GM21423 (cell line): ENCODE measurements at regions not wholly inside any gene's neighbourhood (a gene's known extent, or its start where the extent isn't known, plus 50 kb on each side); places are given as distances from the start of the nearest gene placed in this dataset.
"Not testable (repeated sequence)": the region's sequence is repeated elsewhere in the genome, so short reads cannot be mapped to it uniquely, and the experiment has no call there.

Experiments
- ATAC-seq: cut with Tn5 transposase; IDR thresholded peaks from one replicate; pipeline ENCODE4 v1.9.1; 2021; ENCODE audit warnings: mild to moderate bottlenecking, moderate library complexity; ENCODE audit not compliant: unreplicated experiment

DNA sequence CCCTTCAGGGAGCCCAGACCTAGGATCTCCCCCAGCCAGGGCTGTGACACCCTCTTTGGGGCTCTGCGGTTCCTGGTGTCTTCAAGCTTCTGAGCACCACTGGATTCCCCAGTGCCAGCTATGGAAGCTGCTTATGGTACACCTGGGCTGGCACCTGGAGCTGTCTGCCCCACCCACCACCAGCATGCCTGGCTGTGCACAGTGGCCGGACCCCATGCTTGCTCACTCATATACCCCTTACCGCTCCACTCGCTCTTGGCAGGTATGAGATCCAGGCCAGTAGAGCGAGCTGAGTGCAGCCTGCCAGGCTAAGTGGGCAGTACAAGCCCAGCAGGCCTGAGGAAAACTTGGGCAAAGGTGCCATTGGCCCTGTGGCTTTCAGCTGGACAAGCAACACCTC is 114.0 kb downstream of the DACT1 start:
- no peak for ATAC-seq

DNA sequence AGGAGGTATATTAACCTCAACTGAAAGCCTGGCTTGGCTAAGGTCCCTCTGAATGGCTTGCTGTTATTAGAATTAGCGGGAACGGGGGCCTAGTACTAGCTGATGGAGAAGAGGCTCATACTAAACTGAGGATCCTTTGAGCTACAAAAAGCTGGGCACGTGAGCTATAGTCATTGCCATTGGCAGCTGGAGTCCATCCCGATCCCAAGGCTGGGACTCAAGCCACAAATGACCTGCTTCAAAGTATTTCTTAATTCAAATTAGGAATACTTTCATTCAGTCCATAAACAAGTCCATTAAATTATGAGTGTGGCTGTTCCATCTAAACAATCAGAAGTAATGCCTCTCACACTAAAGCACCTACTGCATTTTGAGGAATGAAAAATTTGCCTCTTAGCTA is 114.5 kb downstream of the DACT1 start:
- ATAC-seq: no peak

DNA sequence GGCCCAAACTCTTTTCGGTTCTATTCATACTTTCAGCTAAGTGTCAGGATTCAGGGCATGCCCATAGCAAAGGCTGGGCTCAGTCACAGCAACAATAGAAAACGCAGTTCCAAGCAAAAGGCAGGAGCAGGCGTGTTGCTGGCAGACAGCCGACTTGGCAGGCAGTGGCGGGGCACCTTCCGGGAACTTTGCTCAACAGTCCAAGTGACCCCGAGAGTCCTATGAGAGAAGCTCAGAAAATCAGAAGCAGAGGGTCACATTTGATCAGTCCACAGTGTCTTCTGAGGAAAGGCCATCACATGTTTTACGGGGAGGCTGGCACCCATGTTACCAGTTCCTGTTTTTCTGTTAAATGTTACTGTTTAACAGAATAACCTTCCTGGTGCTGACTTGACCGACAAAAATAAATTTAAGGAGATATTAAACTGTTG is 115.0 kb downstream of the DACT1 start:
- ATAC-seq: no peak

DNA sequence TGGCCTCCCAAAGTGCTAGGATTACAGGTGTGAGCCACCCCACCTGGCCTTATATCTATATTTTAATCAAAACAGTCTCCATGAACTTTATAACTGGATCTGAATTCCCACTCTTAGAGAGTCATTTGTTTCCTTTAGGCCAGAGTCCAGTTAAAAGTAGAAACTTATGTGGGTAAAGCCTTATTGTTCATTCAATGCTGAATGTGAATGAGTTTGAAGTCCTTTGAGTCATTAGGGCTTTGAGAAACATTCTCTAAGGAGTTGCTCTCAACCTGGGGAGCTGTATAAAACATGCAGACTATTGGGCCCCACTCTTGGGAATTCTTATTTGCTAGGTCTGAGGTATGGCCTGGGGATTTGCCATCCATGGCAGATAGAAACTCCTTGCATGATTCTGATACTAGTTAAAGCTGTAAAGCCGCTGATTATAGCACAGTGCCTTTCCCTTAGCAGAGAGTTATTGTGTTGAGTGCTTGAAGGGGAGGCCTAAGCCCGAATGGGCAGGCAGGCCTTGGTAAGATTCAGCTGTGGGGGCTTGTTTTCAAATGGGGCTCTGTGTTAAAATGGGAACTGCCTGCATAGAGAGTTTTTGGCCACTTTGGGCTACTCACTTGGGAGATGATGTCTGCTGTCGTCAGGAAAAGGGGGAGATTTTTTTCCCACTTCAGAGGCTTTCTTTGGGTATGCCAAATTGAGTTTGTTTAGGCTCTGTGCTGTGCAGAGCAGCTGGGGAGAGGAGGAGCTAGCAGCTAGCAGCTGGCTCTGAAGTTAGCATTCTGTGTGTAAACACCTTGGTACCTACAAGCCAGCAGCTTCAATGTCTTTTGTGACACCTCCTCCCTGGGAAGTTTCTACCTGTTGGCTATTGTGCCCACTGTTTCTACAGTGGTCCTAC is 117.5 kb downstream of the DACT1 start:
- no peak for ATAC-seq

DNA sequence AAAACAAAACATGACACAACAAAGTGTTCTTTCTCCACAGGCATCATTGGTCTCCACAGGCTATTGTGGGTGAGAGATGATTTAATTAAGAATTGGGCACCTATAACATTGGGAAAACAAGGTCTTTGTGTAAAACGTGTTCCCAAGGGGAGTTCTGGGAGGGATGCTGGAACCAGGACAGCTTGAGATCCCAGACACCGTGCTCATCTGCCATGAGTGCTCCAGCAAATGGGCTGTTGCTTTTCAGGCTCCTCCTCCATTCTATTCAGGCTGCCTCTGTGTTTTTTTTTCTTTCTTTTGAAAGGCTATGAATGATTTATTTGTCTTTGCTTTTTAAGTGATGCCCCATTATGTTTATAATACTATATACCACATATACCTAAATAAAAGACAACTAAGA is 122.4 kb downstream of the DACT1 start:
- ATAC-seq: no peak

DNA sequence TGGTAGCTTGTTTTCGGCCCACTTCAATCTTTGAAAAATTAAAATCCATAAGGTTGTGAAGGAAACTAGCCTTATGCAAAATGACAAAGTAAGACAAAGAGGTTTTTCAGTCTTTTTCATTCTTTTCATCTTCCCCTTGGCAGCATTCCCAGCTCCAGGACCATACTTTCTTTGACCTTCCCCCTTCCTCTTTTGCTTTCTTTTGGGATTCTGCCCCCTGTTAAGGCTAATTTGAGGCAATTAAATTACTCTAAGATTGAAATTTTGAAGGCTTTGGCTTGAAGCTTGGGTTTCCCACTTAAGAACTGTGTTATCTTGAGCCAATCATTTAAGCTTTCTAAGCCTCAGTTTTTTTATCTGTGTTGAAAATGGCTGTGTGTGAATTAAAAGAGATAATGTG is 124.9 kb downstream of the DACT1 start:
- no peak for ATAC-seq

DNA sequence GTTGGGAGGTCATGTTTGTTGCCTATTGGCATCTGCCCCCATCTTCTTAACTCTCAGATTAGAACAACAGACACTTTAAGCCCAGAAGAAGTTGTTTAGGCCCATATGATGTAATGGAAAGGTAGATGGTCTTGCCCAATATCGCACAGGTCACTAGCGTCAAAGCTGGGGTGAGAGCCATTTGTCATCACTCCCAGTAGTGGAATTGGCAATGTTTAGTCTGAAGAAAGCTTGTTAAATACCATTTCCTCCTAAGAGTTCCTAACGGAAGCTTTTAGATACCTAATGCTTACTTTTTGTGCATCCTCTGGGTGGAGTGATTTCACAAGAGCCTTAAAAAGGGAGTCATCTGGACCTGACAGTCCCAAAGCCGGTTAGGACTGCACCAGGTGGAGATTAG is 125.4 kb downstream of the DACT1 start:
- no peak for ATAC-seq

DNA sequence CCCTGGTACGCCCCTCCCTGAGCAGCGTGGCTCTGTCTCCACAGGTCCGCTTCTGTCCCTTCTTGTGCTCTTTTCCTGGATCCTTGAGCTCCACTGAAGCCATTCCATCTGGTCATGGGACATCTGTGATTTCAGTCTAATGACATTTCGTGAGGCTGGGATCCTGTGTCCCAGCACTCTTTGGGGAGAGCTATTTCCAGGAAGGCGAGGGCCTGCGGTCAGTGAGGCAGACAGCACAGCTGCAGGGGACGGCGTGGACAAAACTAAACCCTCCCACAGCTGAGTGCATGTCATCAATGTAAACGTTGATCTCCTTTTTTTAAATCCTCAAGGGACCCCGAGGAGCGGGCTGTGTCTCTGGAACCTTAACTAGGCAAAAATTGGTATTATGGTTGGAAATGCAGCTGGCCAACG is 127.7 kb downstream of the DACT1 start:
- no peak for ATAC-seq

DNA sequence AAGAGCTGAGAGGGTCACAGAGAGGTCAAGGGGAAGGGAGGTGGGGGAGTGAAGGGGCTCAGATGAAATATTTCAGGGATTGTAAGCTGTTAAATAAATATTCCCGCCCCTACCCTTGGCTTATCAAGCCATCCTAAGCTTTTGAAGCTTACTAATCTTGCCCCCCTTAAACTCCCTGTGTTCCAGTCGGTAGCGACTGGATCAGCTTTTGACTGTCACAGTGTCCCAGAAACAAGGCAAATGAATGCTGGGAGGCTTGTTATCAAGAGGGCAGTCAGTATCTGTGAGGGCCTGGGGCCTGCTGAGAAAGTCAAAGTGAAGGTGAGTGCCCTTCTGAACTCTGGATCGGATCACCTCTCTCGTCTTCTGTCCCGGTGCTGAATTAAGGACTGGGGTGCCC is 128.1 kb downstream of the DACT1 start:
- no peak for ATAC-seq

DNA sequence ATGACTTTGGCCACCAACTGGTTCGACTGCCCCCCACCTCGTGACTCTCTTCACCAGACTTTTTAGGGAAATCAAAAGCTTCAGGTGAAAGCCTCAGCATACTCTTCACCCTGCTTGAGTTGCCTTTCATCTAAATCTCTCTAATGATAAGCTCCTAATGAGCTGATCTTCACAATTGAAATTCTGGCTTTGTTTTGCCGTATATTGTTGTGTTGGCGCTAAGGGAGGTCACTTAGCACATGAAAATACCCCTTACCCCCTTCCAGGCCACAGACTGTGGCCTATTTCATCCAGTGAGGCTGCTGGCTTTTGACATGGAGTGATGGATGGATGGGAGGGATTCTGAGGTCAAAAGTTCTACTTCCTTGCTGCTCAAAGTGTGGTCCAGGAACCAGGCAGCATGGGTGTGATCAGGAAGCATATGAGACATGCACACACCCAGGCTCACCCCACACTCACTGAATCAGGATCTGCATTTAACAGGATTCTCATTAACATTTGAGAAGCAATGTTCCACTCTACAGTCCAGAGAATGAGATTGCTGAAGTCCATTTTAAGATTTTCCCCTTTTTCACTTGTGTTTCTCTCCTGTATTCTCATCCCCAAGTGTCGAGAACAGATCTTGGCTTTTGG is 131.4 kb downstream of the DACT1 start:
- no peak for ATAC-seq

DNA sequence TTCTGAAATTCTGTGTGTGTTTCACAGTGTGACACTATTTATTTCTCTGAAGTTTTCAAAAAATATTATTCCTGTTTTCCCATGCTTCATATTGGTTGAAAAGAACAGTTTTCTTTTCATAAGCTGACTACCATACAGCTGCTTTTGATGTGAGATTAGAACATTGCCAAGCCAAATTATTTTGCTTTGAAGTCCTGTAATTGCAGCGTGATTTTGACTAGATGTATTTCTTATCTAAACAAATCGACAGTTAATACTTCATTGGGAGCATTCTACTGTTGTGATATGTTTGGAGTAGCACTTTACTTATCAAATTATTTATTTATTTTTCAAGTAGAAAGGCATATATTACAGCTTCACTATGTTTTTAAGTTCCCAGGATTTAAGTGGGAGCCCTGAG is 132.0 kb downstream of the DACT1 start:
- no peak for ATAC-seq

DNA sequence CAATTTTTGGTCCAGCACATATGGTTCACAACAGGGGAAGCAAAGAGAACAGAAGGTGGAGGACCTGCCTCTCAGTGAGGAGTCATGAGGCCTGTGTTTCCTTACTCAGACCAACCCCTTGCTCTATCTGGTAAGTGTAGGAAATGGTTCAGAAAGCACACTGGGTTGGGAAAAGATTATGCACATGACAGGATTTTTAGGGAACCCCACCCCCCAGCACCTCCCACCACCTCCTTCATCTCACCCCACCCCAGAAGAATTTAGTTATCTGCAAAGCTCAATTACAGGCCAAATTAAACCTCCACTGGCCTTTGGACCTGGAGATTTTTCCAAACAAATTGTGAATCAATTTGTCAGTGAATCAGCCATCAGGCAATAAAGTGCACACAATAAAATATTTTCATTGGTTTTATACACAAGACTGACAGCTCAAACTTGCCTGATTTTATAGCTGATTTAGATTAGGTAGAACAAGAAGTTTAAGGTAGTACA is 132.8 kb downstream of the DACT1 start:
- no peak for ATAC-seq

DNA sequence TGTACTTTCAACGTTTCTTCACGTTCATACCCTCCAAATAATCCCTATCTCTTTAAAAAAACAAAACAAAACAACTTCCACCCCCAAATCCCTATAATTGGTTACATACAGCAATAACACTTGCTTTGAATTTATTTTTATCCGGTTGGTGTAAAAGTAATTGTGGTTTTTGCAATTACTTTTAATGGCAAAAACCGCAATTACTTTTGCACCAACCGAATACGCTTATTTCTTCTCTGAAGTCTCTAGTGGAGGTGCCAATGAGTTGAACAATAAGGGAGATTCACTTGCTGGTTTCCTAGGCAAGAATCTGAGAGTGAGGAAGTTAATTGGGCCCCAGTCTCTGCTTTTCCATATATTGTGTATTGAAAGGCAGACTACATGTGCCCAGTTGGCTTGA is 133.3 kb downstream of the DACT1 start:
- ATAC-seq: no peak

DNA sequence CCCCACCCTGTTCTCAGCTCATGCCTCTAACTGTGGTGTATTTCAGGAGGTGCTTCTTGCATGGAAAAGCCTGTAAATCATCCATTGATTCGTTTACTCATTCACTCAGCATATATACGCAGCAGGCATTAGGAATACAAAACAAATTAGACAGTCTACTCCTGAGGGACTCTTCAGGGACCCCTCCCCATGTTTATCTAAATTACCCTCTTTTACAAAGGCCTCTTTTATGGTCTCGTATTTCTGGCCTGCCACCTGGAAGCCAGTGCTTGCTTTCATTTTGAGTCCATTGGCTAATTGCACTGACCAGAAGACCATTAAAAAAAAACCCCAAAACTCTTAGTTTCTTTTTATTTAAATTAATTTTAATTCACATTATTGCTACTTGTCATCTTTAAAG is 134.4 kb downstream of the DACT1 start:
- ATAC-seq: no peak

DNA sequence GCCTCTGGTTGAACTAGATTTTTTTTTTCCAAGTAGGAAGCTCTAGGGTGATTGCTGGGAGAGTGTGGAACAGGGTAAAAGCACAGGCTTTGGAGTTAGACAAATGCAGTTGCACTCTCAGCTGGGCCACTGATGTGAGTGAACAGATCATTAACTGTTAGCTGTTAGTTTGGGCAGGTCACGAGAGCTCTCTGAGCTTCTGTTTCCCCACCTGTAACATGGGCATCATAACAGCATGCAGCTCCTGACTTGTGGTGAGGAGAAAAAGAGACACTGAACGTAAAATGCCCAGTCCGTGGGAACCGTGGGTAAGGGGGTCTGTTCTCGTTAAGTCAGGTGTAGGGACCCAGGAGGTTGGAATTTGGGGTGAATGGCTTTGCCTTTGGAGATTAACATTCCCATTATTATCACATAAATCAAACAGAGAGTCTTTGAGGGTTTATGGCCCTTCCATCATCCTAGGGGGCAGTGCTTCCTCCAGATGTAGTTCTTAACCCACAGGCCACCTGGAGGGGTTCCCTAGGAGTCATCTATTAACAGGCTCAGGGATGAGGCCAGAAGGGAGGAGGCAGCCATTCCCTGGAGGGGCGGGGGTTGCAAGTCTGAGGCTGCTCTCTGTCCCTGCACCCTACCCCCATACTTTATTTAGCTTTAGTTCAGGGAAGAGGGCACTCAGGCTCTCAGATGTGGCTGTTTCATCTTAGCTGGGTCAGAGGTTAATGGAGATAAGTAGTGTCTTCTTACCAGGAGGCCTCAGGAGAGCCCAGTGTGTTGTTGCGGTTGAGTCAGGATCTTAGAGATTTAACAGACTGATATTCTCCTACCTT is 135.2 kb downstream of the DACT1 start:
- ATAC-seq: no peak

DNA sequence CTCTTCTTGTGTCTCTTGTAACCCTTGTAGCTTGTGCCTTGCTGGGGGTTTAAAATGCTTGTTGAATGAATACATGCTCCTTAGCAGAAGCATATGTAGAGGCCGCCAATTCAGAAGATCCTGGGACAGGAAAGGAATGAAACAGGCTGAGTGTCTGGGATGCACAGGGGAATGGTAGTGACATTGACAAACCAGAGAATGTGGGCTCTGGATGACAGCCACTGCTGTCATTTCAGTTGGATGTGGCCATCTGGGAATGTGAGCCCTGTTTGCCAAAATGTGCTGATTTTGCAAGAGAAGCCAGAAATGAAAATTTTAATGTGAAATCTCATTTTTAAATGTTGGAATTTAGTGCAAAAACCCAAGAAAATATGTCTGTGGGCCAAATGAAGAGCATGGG is 136.8 kb downstream of the DACT1 start:
- no peak for ATAC-seq

DNA sequence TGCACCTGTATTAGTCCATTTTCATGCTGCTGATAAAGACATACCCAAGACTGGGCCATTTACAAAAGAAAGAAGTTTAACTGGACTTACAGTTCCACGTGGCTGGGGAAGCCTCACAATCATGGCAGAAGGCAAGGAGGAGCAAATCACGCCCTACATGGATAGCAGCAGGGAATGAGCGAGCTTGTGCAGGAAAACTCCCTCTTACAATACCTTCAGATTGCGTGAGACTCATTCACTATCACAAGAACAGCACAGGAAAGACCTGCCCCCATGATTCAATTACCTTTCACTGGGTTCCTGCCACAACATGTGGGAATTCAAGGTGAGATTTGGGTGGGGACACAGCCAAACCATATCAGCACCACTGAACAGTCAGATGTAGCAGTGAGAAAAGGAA is 137.4 kb downstream of the DACT1 start:
- ATAC-seq: not testable (repeated sequence)

DNA sequence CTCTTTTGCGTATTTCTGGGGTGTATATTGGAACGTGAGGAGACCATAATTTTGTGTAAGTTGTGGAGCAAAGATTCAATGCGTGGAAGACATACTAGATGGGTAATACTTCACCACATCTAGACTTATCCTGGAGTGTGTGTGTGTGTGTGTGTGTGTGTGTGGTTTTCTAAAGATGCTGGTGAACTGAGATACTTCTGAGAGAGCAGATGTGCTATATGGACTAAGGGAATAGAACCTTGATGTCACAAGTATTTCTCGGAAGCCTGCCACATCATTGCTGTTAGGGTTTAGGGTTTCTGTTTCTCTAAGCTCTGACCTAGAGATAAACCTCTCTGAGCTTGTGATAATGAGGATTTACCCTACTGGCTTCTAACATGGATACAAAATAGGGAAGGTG is 138.8 kb downstream of the DACT1 start:
- ATAC-seq: no peak

DNA sequence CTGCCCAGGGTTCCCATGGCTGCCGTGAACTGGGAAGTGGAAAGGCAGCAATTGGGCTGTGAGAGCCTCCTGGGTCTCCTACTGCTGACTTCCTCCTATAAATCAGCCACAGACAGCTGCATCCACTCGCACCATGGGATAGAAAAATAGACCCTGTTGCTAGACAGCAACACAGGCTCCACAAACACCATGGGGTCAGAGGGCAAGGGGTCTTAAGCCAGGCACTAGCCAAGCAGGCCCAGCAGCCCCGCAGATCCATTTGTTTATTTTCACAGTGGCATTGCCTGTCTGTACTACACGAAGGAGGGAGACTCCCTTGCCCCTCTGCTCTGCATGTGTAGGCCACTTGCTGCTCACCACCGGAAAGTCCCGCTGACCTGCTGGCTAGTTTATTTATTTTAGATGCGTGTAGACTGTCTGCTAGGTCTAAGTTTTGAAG is 139.8 kb downstream of the DACT1 start:
- no peak for ATAC-seq

DNA sequence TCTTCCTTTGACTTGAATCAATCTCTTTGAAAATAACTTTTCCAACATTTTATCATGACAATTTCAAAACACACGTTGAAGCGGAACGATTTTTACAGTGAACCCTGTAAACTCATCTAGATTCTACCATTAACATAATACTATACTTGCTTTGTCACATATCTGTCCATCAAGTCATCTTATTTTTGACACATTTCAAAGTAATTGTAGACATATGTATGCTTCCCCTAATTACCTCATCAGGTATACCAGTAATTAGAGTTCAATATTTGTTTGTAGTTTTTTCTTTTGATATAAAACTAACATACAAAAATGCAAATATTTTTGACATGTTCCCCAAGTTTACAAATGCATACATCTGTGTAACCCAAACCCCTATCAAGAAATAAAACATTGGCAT is 140.4 kb downstream of the DACT1 start:
- no peak for ATAC-seq

DNA sequence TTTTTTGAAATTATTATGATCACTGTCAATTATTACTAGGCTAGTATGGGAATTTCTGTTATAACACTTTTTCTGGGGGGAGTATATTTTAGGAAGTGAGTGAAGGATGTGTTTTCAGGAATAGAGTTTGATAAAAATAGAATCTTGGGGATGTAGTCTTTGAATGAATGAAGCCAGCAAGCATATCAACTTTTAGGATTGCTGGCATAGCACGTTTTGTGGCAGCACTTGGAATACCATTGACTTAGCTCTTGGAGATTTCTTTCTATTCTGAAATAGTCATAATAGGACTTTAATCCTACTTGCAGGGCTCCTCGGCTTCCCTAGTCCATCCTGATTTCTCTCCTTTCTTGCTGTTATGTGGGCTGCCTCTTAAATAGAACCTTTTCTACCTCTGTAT is 141.6 kb downstream of the DACT1 start:
- ATAC-seq: no peak
